HEK293T (cell line): ENCODE measurements at regions not wholly inside any gene's neighbourhood (a gene's known extent, or its start where the extent isn't known, plus 50 kb on each side); places are given as distances from the start of the nearest gene placed in this dataset.
A peak's percentile ranks its signal among the peaks of the same experiment; 100 is the strongest.

Source experiments
- CTCF ChIA-PET: fragments of 350-600 bp; formaldehyde crosslinking; extraction: SDS; loops from one replicate; lab custom pipeline; 2021; ENCODE audit warnings: antibody characterized with exemption, inconsistent platforms; lab: Yijun Ruan, JAX
- POLR2A ChIA-PET: fragments of 350-600 bp; formaldehyde crosslinking; extraction: SDS; loops from one replicate; lab custom pipeline; 2020; ENCODE audit warnings: antibody characterized with exemption, inconsistent platforms; lab: Yijun Ruan, JAX
- DNase-seq: peaks from one replicate; pipeline ENCODE4 v3.0.0; 2012; ENCODE audit warnings: mixed read lengths; ENCODE audit errors: extremely low spot score
- ARNT ChIP-seq: fragments of 450-650 bp; IDR thresholded peaks from 2 replicates; pipeline ENCODE4 v1.6.1; 2017; ENCODE audit warnings: mild to moderate bottlenecking
- BHLHE40 ChIP-seq: fragments of 450-650 bp; IDR thresholded peaks from 2 replicates; pipeline ENCODE4 v1.6.1; 2016; ENCODE audit warnings: mild to moderate bottlenecking, moderate library complexity, borderline replicate concordance
- CTBP1 ChIP-seq: fragments of 450-650 bp; IDR thresholded peaks from 2 replicates; pipeline ENCODE4 v1.6.1; 2016; ENCODE audit warnings: borderline replicate concordance
- ELF4 ChIP-seq: fragments of 450-650 bp; IDR thresholded peaks from 2 replicates; pipeline ENCODE4 v1.6.1; 2017; ENCODE audit warnings: antibody characterized with exemption
- FOXA1 ChIP-seq: fragments of 450-650 bp; IDR thresholded peaks from 2 replicates; pipeline ENCODE4 v1.6.1; 2016; ENCODE audit warnings: mild to moderate bottlenecking
- FOXK2 ChIP-seq: fragments of 450-650 bp; IDR thresholded peaks from 2 replicates; pipeline ENCODE4 v1.6.1; 2016; ENCODE audit warnings: mild to moderate bottlenecking
- FOXM1 ChIP-seq: fragments of 450-650 bp; IDR thresholded peaks from 2 replicates; pipeline ENCODE4 v1.6.1; 2017; ENCODE audit warnings: mild to moderate bottlenecking, borderline replicate concordance
- HDGF ChIP-seq: fragments of 450-650 bp; IDR thresholded peaks from 2 replicates; pipeline ENCODE4 v1.6.1; 2017; ENCODE audit warnings: antibody characterized with exemption, borderline replicate concordance
- L3MBTL2 ChIP-seq: fragments of 450-650 bp; conservative IDR thresholded peaks from 2 replicates; pipeline ENCODE4 v1.6.1; 2016; ENCODE audit warnings: mild to moderate bottlenecking
- LEF1 ChIP-seq: fragments of 450-650 bp; IDR thresholded peaks from 2 replicates; pipeline ENCODE4 v1.6.1; 2017; ENCODE audit warnings: mild to moderate bottlenecking, borderline replicate concordance
- NFRKB ChIP-seq: fragments of 450-650 bp; IDR thresholded peaks from 2 replicates; pipeline ENCODE4 v1.6.1; 2016; ENCODE audit warnings: mild to moderate bottlenecking, moderate library complexity
- PKNOX1 ChIP-seq: fragments of 450-650 bp; IDR thresholded peaks from 2 replicates; pipeline ENCODE4 v1.6.1; 2016
- SP1 ChIP-seq: fragments of 450-650 bp; IDR thresholded peaks from 2 replicates; pipeline ENCODE4 v1.6.1; 2017
- SUZ12 ChIP-seq: fragments of 450-650 bp; IDR thresholded peaks from 2 replicates; pipeline ENCODE4 v1.6.1; 2016; ENCODE audit warnings: mild to moderate bottlenecking
- TARDBP ChIP-seq: fragments of 450-650 bp; IDR thresholded peaks from 2 replicates; pipeline ENCODE4 v1.6.1; 2016
- ZNF384 ChIP-seq: fragments of 450-650 bp; IDR thresholded peaks from 2 replicates; pipeline ENCODE4 v1.6.1; 2016

- ChIA-PET POLR2A (interaction anchor here (1.0 kb wide), 1 partner anchor 13 kb away, joined by 3 read pairs; no protein-coding TSS in a partner anchor), CTCF (interaction anchor here (0.9 kb wide), 1 partner anchor 202 kb away, joined by 3 read pairs; no protein-coding TSS in a partner anchor)
- no peak for TF ChIP-seq FOXK2
- no peak for DNase-seq
These were observed 161.9 kb downstream of the FOXL1 start for GRCh38 chr16:86740298-86740697.

- POLR2A ChIA-PET: interaction anchor here (1.0 to 1.4 kb wide), 5 partner anchors 9 to 186 kb away, joined by 3 to 7 read pairs (median 3); partner anchors contain the start of gene MTHFSD
- peak; percentile 65 for DNase-seq
These were observed 162.8 kb downstream of the FOXL1 start for GRCh38 chr16:86740906-86741799.

DNA sequence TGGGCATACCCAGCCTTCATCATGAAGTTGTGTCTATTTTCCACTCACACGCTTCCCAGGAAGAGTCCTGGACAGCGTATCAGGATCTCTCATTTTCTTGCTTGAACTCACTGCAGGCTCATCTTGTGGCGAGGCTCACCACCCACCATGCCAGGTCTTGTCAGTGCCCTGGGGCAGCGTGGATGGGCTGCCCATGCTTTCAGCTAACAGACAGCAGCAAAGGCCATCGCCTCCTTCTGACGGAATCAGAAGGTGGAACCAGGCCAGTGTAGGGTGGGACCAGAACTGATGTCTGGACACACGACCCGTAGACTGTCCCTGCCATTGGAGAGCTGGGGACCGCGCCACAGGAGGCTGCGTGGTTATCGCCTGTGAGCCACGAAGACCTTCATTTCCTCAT, 169.4 kb downstream of the FOXL1 start:
- ChIA-PET CTCF (interaction anchor here (0.6 kb wide), 1 partner anchor 316 kb away, joined by 3 read pairs; no protein-coding TSS in a partner anchor), POLR2A (no interaction called here)
- TF ChIP-seq PKNOX1 (no peak), ELF4 (no peak), FOXA1 (no peak), FOXM1 (no peak), LEF1 (no peak), NFRKB (no peak), HDGF (no peak), TARDBP (no peak), ARNT (no peak), ZNF384 (no peak), L3MBTL2 (no peak), BHLHE40 (no peak), CTBP1 (no peak), FOXK2 (no peak), SUZ12 (no peak), SP1 (no peak)
- no peak for DNase-seq

More at GRCh38 chr16:86740906-86741799, 162.8 kb downstream of the FOXL1 start:
- no peak for TF ChIP-seq FOXK2
- TF ChIP-seq PKNOX1: peak; percentile 95
- TF ChIP-seq ZNF384: peak; percentile 97
- CTCF ChIA-PET: interaction anchor here (1.0 to 1.2 kb wide), 2 partner anchors 20 to 177 kb away, joined by 4 to 5 read pairs; no protein-coding TSS in a partner anchor

GRCh38 chr16:86748652-86749051, 170.3 kb downstream of the FOXL1 start:
- CTCF ChIA-PET: no interaction called here
- TF ChIP-seq ZNF384 (no peak), PKNOX1 (no peak), FOXA1 (no peak), CTBP1 (no peak), TARDBP (no peak), ELF4 (no peak), BHLHE40 (no peak), ARNT (no peak), HDGF (no peak), FOXM1 (no peak), L3MBTL2 (no peak), SUZ12 (no peak)
- POLR2A ChIA-PET: no interaction called here
- DNase-seq: no peak

- DNase-seq: no peak
- TF ChIP-seq CTBP1 (no peak), ELF4 (no peak)
- POLR2A ChIA-PET: interaction anchor here (2.2 kb wide), 1 partner anchor 10 kb away, joined by 7 read pairs; no protein-coding TSS in a partner anchor
These were observed 173.0 kb downstream of the FOXL1 start for GRCh38 chr16:86751076-86752030.

DNA sequence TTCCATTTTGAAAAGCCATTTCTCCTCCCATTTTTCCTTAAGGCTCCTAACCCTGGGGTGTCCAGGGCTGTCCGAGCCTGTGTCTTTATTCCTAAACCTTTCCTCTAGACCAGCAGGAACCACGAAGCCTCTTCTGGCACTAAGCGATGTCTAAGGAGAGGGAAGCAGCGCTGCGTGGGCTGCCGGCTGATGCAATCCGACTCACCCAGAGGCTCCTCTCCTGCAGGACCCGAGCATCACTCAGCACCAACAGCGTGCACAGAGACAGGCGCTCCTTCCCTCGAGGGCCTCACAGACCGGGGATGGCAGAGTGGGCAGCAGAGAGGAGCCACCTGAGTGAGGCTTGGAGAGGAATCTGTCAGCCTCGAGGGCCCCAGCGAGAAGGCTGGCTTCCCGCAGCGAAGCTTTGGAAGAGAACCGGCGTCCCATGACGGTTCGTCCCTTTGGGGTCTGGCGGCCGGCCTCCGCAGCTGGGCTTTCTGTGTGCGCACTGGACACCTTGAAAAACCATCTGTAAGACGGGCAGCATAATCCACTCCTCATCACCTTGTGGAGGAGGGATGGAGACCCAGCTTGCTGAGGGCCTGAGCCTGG, 174.3 kb downstream of the FOXL1 start:
- DNase-seq: no peak
- POLR2A ChIA-PET: no interaction called here
- TF ChIP-seq SUZ12 (no peak), FOXA1 (no peak), FOXM1 (no peak), TARDBP (no peak), NFRKB (no peak), PKNOX1 (no peak), CTBP1 (no peak), SP1 (no peak)
- CTCF ChIA-PET: no interaction called here

More at GRCh38 chr16:86751076-86752030, 173.0 kb downstream of the FOXL1 start:
- CTCF ChIA-PET: no interaction called here
